Panc1 (cell line): ENCODE measurements at regions not wholly inside any gene's neighbourhood (a gene's known extent, or its start where the extent isn't known, plus 50 kb on each side); places are given as distances from the start of the nearest gene placed in this dataset.

Experiments
- ATAC-seq: fragments of 200-7000 bp; cut with Tn5 transposase; 2 replicates; pipeline ENCODE4 v1.9.1; 2020; ENCODE audit warnings: mild to moderate bottlenecking, moderate library complexity
- BruUV-seq: library from RNA; stranded (reverse); fragments of 400-500 nt; replicated peaks from 2 replicates; lab custom pipeline; 2021; lab: Mats Ljungman, UMichigan
- CTCF ChIA-PET: fragments of 300-600 bp; sonication (Branson Sonifier 250); formaldehyde crosslinking; loops from one replicate; lab custom pipeline; 2022; ENCODE audit warnings: antibody characterized with exemption; lab: Charles Lee
- POLR2A ChIA-PET: fragments of 300-600 bp; sonication (Branson Sonifier 250); formaldehyde crosslinking; loops from one replicate; lab custom pipeline; 2022; ENCODE audit warnings: antibody characterized with exemption; lab: Charles Lee
- DNase-seq: peaks from one replicate; pipeline ENCODE4 v3.0.0-alpha.2; 2010; ENCODE audit warnings: low read depth, low spot score
- H3K27ac ChIP-seq: 2 replicates; pipeline ENCODE4 v1.5.1; 2011; ENCODE audit warnings: mild to moderate bottlenecking, low read length, inconsistent platforms
- H3K27me3 ChIP-seq: fragments of 200-500 bp; sonication (Bioruptor generic); 2 replicates; pipeline ENCODE4 v1.6.0; 2014; ENCODE audit warnings: low read length, inconsistent platforms; ENCODE audit not compliant: control insufficient read depth, insufficient read depth
- H3K36me3 ChIP-seq: fragments of 200-500 bp; sonication (Bioruptor generic); 2 replicates; pipeline ENCODE4 v1.5.1; 2014; ENCODE audit warnings: inconsistent platforms, mild to moderate bottlenecking, low read length, moderate library complexity; ENCODE audit not compliant: control insufficient read depth, insufficient read depth
- H3K4me1 ChIP-seq: 2 replicates; pipeline ENCODE4 v1.5.1; 2011; ENCODE audit warnings: inconsistent platforms, mild to moderate bottlenecking, low read length, moderate library complexity; ENCODE audit not compliant: control insufficient read depth, insufficient read depth
- H3K4me3 ChIP-seq, 2 experiments: 2 replicates each; pipeline ENCODE4 v1.5.1; 2011 to 2012; ENCODE audit warnings: low read depth in 2 of 2, low read length in 2 of 2, mild to moderate bottlenecking in 2 of 2, inconsistent platforms in 1 of 2, moderate library complexity in 1 of 2
- H3K9me3 ChIP-seq: fragments of 200-500 bp; sonication (Bioruptor generic); 2 replicates; pipeline ENCODE4 v1.5.1; 2014; ENCODE audit warnings: low read depth, mild to moderate bottlenecking, inconsistent platforms, low read length, moderate library complexity; ENCODE audit not compliant: control insufficient read depth, insufficient read depth
- CTCF ChIP-seq: fragments of 450-650 bp; IDR thresholded peaks from 2 replicates; pipeline ENCODE4 v1.5.1; 2017; ENCODE audit warnings: mild to moderate bottlenecking
- POLR2AphosphoS5 ChIP-seq: IDR thresholded peaks from 2 replicates; pipeline ENCODE4 v1.6.1; 2012; ENCODE audit warnings: mild to moderate bottlenecking, low read depth, low read length, moderate library complexity
- REST ChIP-seq, 2 experiments: IDR thresholded peaks; 2 replicates each; pipeline ENCODE4 v1.6.1; 2011 to 2012; ENCODE audit warnings: low read depth in 2 of 2, control low read depth in 1 of 2, low read length in 1 of 2, mild to moderate bottlenecking in 1 of 2, moderate library complexity in 1 of 2; ENCODE audit not compliant: insufficient read depth in 1 of 2
- SIN3A ChIP-seq: IDR thresholded peaks from 2 replicates; pipeline ENCODE4 v1.6.1; 2012; ENCODE audit warnings: low read depth, mild to moderate bottlenecking, low read length, moderate library complexity, borderline replicate concordance; ENCODE audit not compliant: insufficient read depth
- TCF7L2 ChIP-seq: IDR thresholded peaks from 2 replicates; pipeline ENCODE4 v1.6.1; 2011; ENCODE audit warnings: mild to moderate bottlenecking, low read depth, low read length, inconsistent platforms
- in situ Hi-C: cut with HindIII; loops from 2 replicates; pipeline ENCODE4 v1.10.0; 2016; ENCODE audit warnings: low sequenced_read_pairs, low pct_unique_long_range_greater_than_20kb
- intact Hi-C: fragments of 100-400 bp; cut with micrococcal nuclease; formaldehyde crosslinking; loops from one replicate; pipeline ENCODE4 v1.10.0; 2022; ENCODE audit not compliant: unreplicated experiment

GRCh38 chr4:126957987-126958386 is 674.8 kb upstream of the INTU start:
- H3K27me3 ChIP-seq, result no peaks in the 10 kb centered on the region
- ChIA-PET CTCF (no interaction called here), POLR2A (no interaction called here)
- no TSS peak for BruUV-seq
- TF ChIP-seq TCF7L2, result no peak
- TF ChIP-seq REST (IDR thresholded peaks at IDR 0.05; ENCODE audit: insufficient read depth in 1 of 2, low read depth in 2 of 2, low read length in 1 of 2), result no peak
- TF ChIP-seq SIN3A, result no peak
- TF ChIP-seq POLR2AphosphoS5, result no peak
- TF ChIP-seq CTCF, result no peak
- no peak overlapping the region for H3K27ac ChIP-seq
- in situ Hi-C loops (no loop called here), intact Hi-C loops (no loop called here)
- H3K36me3 ChIP-seq, result no peaks in the 10 kb centered on the region
- no peak for ATAC-seq
- no peak for DNase-seq
- no peaks in the 10 kb centered on the region for H3K9me3 ChIP-seq
- no peak overlapping the region for H3K4me3 ChIP-seq
- no peaks in the 10 kb centered on the region for H3K4me1 ChIP-seq

GRCh38 chr4:126958482-126958881 is 674.3 kb upstream of the INTU start:
- Histone ChIP-seq H3K4me3 (no peak overlapping the region), H3K36me3 (no peaks in the 10 kb centered on the region), H3K4me1 (no peaks in the 10 kb centered on the region), H3K27ac (no peak overlapping the region), H3K27me3 (no peaks in the 10 kb centered on the region), H3K9me3 (no peaks in the 10 kb centered on the region)
- BruUV-seq, result no TSS peak
- intact Hi-C loops, result no loop called here
- TF ChIP-seq SIN3A (no peak), POLR2AphosphoS5 (no peak), TCF7L2 (no peak), REST (IDR thresholded peaks at IDR 0.05; ENCODE audit: insufficient read depth in 1 of 2, low read depth in 2 of 2, low read length in 1 of 2) (no peak), CTCF (no peak)
- POLR2A ChIA-PET, result no interaction called here
- ATAC-seq (no peak), DNase-seq (no peak)
- in situ Hi-C loops, result no loop called here
- CTCF ChIA-PET, result no interaction called here
